ENCODE measurements at regions not wholly inside any gene's neighbourhood (a gene's known extent, or its start where the extent isn't known, plus 50 kb on each side); places are given as distances from the start of the nearest gene placed in this dataset.

DNA sequence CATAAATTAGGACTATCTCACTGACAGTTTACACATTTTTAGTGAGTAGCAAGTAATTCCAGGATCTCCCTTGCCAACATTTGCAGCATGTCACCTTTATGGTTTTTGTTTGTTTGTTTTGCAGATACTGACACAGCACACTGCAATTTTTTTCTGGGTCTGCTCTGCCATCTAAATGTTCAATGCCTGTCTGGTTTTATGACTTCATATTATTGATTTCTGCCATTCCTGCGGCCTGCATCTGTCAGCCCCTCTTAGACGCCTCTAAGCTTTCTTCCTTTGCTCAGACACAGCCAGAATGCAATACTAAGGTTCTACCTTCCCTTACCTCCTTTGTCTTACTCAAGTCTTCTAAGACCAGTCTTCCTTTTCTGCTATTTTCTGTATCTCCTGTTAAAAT, 321.2 kb upstream of the AZI2 start:
- no peak overlapping the region for H2BK20ac ChIP-seq (ENCODE audit: low read length)
- no peak overlapping the region for H4K8ac ChIP-seq (ENCODE audit: extremely low read depth, insufficient read depth, low read length)
- H2BK15ac ChIP-seq (ENCODE audit: low read length) = no peak overlapping the region
- no peak overlapping the region for H3K27ac ChIP-seq (ENCODE audit: low read depth, low read length)
- no peak overlapping the region for H3K23ac ChIP-seq (ENCODE audit: insufficient read length)
- peaks cover 0 to 5% (median 1%) of the 10 kb centered on the region in 4 experiments; a peak in 2 of 7 replicates for H3K4me1 ChIP-seq (replicated peaks in 1 of 4; ENCODE audit: control insufficient read depth in 3 of 4, insufficient read depth in 4 of 4, low read length in 3 of 4)
- no peak overlapping the region for H2BK120ac ChIP-seq (replicated peaks; ENCODE audit: low read depth, low read length)
- FAIRE-seq (no peak), DNase-seq (ENCODE audit: low read depth in 1 of 2, low spot score in 2 of 2) (no peak)
- no peaks in the 10 kb centered on the region for H3K9me3 ChIP-seq (ENCODE audit: insufficient read depth in 2 of 2, low read depth in 1 of 2, low read length in 1 of 2)
- no peaks in the 10 kb centered on the region for H3K36me3 ChIP-seq (ENCODE audit: control insufficient read depth in 2 of 4, insufficient read depth in 4 of 4, low read length in 3 of 4)
- H2AFZ ChIP-seq (ENCODE audit: low read length) = no peak overlapping the region
- ChIA-PET CTCF (ENCODE audit: partially characterized antibody) (interaction anchor here (0.6 to 3.8 kb wide), 9 partner anchors 8 to 193 kb away, joined by 3 to 21 read pairs (median 15); no protein-coding TSS in a partner anchor), POLR2A (ENCODE audit: partially characterized antibody) (no interaction called here)
- no peak overlapping the region for H3K4ac ChIP-seq (replicated peaks; ENCODE audit: insufficient read length, low read depth, low read length)
- TF ChIP-seq POLR2A (IDR thresholded peaks at IDR 0.05; ENCODE audit: control extremely low read depth in 1 of 2, low read depth in 2 of 2, low read length in 2 of 2) = no peak
- TF ChIP-seq NANOG (IDR thresholded peaks at IDR 0.05; ENCODE audit: insufficient read depth, low read depth, low read length, poor library complexity, severe bottlenecking) = no peak
- TF ChIP-seq ASH2L (IDR thresholded peaks at IDR 0.05; ENCODE audit: low read length) = no peak
- TF ChIP-seq JUN (IDR thresholded peaks at IDR 0.05; ENCODE audit: low read depth, low read length) = no peak
- TF ChIP-seq SIRT6 (IDR thresholded peaks at IDR 0.05; ENCODE audit: low read length) = no peak
- H3K4me2 ChIP-seq (ENCODE audit: insufficient read depth in 1 of 2, low read depth in 2 of 2, low read length in 2 of 2) = no peak overlapping the region
- no peak overlapping the region for H4K5ac ChIP-seq (ENCODE audit: insufficient read length, low read depth, low read length)
- H3K9ac ChIP-seq (replicated peaks in 1 of 4; ENCODE audit: extremely low read depth in 1 of 4, low read depth in 3 of 4, low read length in 3 of 4) = no peak overlapping the region
- WGBS, 2 experiments (ENCODE audit: extremely low coverage in 1 of 2, insufficient coverage in 1 of 2, insufficient read length in 1 of 2, insufficient replicate concordance in 2 of 2, low coverage in 1 of 2, low lambda C conversion rate in 2 of 2, missing lambda C conversion rate in 1 of 2) = 96% methylated on average over 2 of the region's 2 CpGs; no CpG with 5 or more reads in 1 of the 2 experiments
- no peak overlapping the region for H3K18ac ChIP-seq (ENCODE audit: extremely low read depth, low read length)
- no peak overlapping the region for H3K4me3 ChIP-seq (ENCODE audit: extremely low read depth in 1 of 4, insufficient read depth in 2 of 4, low read depth in 3 of 4, low read length in 4 of 4)
- no peaks in the 10 kb centered on the region for H3K79me2 ChIP-seq (ENCODE audit: control insufficient read depth in 1 of 2, insufficient read depth in 2 of 2, low read length in 2 of 2)
- no peak overlapping the region for H2BK5ac ChIP-seq (ENCODE audit: low read depth, low read length)
- H3K56ac ChIP-seq (replicated peaks; ENCODE audit: insufficient read length, low read depth, low read length) = no peak overlapping the region
- no peak overlapping the region for H2AK5ac ChIP-seq (ENCODE audit: low read depth, low read length)
- H3K23me2 ChIP-seq (ENCODE audit: low read depth, low read length) = no peaks in the 10 kb centered on the region
- H4K20me1 ChIP-seq (replicated peaks in 1 of 2; ENCODE audit: control insufficient read depth in 1 of 2, insufficient read depth in 2 of 2, low read length in 2 of 2) = no peaks in the 10 kb centered on the region
- H3K14ac ChIP-seq (ENCODE audit: insufficient read length) = no peak overlapping the region
- no peak overlapping the region for H4K91ac ChIP-seq (replicated peaks; ENCODE audit: insufficient read length, low read length)
- H3K79me1 ChIP-seq (ENCODE audit: low read depth, low read length) = no peaks in the 10 kb centered on the region
- H2BK12ac ChIP-seq (ENCODE audit: low read depth, low read length) = no peak overlapping the region
- H3K27me3 ChIP-seq (replicated peaks in 1 of 4; ENCODE audit: control insufficient read depth in 3 of 4, extremely low read depth in 1 of 4, insufficient read depth in 3 of 4, low read length in 3 of 4) = no peaks in the 10 kb centered on the region

Measured in H1 (cell line).